ENCODE measurements at regions not wholly inside any gene's neighbourhood (a gene's known extent, or its start where the extent isn't known, plus 50 kb on each side); places are given as distances from the start of the nearest gene placed in this dataset.

GRCh38 chr3:110420158-110420641, 651.4 kb upstream of the NECTIN3 start:
- TF ChIP-seq ATF3 (IDR thresholded peaks at IDR 0.05), result no peak
- TF ChIP-seq CTCF (IDR thresholded peaks at IDR 0.05; ENCODE audit: low read depth, low read length, missing input control), result no peak
- peak in 1 of 2 donors; percentile 13 for TF ChIP-seq JUND (IDR thresholded peaks at IDR 0.05)
- TF ChIP-seq SP1 (IDR thresholded peaks at IDR 0.05), result no peak
- no peak for TF ChIP-seq REST (IDR thresholded peaks at IDR 0.05)
- no peak for TF ChIP-seq MAX (IDR thresholded peaks at IDR 0.05)
- no peak for TF ChIP-seq EGR1 (IDR thresholded peaks at IDR 0.05; ENCODE audit: low read depth in 2 of 2)
- TF ChIP-seq RXRA (IDR thresholded peaks at IDR 0.05), result no peak
- TF ChIP-seq HNF4A (conservative IDR thresholded peaks at IDR 0.05), result peak in 1 of 2 donors; percentile 7
